ENCODE measurements at regions not wholly inside any gene's neighbourhood (a gene's known extent, or its start where the extent isn't known, plus 50 kb on each side); places are given as distances from the start of the nearest gene placed in this dataset.

DNA sequence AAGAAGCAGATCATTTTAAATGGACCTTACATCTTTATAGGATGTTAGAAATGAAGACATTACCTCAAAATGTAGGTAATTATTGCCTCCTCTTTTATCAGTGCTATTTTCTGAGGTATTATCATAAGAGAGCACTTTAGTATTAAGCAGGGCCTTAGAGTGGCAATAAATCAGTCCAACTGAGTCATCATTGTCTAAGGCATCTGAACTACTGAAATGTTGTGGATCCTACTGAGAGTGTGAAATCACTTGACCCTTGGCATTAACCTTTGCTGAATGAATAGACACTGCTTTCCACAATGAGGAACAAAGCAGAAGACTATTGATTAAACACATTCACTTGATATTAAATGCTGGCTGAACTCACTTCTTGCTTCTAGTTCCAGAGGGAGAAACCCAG is 224.6 kb upstream of the ARRDC3 start:
- H3K27me3 ChIP-seq (replicated peaks in 1 of 7), result no peaks in the 10 kb centered on the region
- no peak overlapping the region for H3K27ac ChIP-seq
- no peak for DNase-seq
- TF ChIP-seq POLR2AphosphoS5 (IDR thresholded peaks at IDR 0.05), result no peak
- H3K4me1 ChIP-seq, result no peaks in the 10 kb centered on the region
- intact Hi-C loops (cut with DNase I; ENCODE audit: low total_unique reads), result no loop called here
- H3K4me3 ChIP-seq, result no peak overlapping the region
- H3K9me3 ChIP-seq, result no peaks in the 10 kb centered on the region
- no peaks in the 10 kb centered on the region for H3K36me3 ChIP-seq

DNA sequence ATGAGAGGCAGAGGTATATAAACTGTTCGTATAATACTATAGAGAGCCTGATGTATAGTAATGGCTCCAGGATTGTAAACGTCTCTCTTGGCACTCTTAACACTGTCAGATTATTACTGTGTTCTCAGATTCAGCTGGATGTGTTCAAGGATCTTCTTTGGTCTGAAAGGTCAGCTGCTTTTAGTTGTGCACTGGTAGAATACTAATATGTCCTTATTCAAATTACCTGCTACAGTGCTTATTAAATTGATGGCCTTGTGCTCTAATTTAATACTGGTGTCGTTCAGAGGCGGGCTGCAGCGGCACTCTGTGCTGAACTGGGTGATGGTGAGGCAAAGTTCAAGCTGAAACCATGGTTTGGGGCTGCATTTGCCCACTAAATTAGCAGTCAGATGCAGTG is 216.7 kb upstream of the ARRDC3 start:
- TF ChIP-seq, protein P1, sequence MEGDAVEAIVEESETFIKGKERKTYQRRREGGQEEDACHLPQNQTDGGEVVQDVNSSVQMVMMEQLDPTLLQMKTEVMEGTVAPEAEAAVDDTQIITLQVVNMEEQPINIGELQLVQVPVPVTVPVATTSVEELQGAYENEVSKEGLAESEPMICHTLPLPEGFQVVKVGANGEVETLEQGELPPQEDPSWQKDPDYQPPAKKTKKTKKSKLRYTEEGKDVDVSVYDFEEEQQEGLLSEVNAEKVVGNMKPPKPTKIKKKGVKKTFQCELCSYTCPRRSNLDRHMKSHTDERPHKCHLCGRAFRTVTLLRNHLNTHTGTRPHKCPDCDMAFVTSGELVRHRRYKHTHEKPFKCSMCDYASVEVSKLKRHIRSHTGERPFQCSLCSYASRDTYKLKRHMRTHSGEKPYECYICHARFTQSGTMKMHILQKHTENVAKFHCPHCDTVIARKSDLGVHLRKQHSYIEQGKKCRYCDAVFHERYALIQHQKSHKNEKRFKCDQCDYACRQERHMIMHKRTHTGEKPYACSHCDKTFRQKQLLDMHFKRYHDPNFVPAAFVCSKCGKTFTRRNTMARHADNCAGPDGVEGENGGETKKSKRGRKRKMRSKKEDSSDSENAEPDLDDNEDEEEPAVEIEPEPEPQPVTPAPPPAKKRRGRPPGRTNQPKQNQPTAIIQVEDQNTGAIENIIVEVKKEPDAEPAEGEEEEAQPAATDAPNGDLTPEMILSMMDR (IDR thresholded peaks at IDR 0.05 in 8 of 11, conservative IDR thresholded peaks at IDR 0.05 in 3 of 11), result no peak
- TF ChIP-seq POLR2A (IDR thresholded peaks at IDR 0.05) (no peak), POLR2AphosphoS5 (IDR thresholded peaks at IDR 0.05) (no peak)
- no peak overlapping the region for H3K27ac ChIP-seq
- H3K36me3 ChIP-seq, result no peaks in the 10 kb centered on the region
- H3K9me3 ChIP-seq, result peaks cover 0 to 13% (median 8%) of the 10 kb centered on the region in 8 donors
- H3K4me1 ChIP-seq, result no peaks in the 10 kb centered on the region
- no peaks in the 10 kb centered on the region for H3K27me3 ChIP-seq (replicated peaks in 1 of 7)
- WGBS, 5 donors, result 76 to 87% (median 86%) methylated on average over 5 of the region's 5 CpGs
- no peak for DNase-seq
- intact Hi-C loops (cut with DNase I; ENCODE audit: low total_unique reads), result no loop called here
- no peak overlapping the region for H3K4me3 ChIP-seq

DNA sequence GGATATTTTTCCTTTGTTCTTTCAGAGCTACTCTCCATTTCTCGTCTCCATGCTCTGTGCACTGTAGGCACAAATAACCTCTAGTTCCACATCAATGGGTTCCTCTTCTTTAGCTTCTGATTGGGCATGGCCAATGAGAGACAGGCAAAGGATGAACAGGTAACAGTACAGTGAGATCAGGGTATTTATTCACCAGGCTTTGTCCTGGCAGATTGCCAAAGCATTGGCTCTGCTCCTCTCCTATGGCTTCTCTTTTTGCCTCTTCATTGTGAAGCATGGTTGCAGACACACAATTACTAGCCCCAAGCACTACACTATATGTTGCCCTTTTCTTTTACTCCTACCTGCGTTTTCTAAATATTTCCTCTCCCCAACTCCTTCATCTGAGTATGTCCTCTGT is 215.1 kb upstream of the ARRDC3 start:
- TF ChIP-seq, protein P1 (IDR thresholded peaks at IDR 0.05 in 8 of 11, conservative IDR thresholded peaks at IDR 0.05 in 3 of 11), result no peak
- TF ChIP-seq POLR2AphosphoS5 (IDR thresholded peaks at IDR 0.05) (no peak), POLR2A (IDR thresholded peaks at IDR 0.05) (no peak)
- H3K4me3 ChIP-seq, result no peak overlapping the region
- DNase-seq, result no peak
- no peaks in the 10 kb centered on the region for H3K4me1 ChIP-seq
- no peaks in the 10 kb centered on the region for H3K27me3 ChIP-seq (replicated peaks in 1 of 7)
- no peak overlapping the region for H3K27ac ChIP-seq
- H3K9me3 ChIP-seq, result peaks cover 0 to 30% (median 24%) of the 10 kb centered on the region in 8 donors
- H3K36me3 ChIP-seq, result no peaks in the 10 kb centered on the region
- WGBS, 5 donors, result 78 to 87% (median 83%) methylated on average over 2 of the region's 2 CpGs
- intact Hi-C loops (cut with DNase I; ENCODE audit: low total_unique reads), result no loop called here

DNA sequence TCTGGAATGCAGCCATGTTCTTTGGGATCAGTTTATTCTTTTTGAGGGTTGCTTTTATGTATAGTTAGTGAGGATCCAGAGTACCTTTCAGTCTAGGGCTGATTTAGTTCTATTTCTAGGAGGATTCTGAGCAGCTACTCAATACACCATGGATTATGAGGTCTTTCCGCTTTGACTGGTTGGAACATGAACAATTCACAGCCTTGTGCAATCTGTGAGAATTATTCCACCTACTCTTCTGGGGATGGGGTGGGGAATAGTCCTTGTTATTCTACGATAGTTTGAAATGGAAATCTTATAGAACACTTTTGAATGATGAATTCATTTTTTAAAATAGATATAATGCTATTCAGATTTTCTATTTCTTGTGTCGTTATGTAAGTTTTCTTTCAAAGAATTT is 212.3 kb upstream of the ARRDC3 start:
- no peaks in the 10 kb centered on the region for H3K27me3 ChIP-seq (replicated peaks in 1 of 7)
- H3K36me3 ChIP-seq, result no peaks in the 10 kb centered on the region
- peaks cover 0 to 57% (median 52%) of the 10 kb centered on the region in 8 donors for H3K9me3 ChIP-seq
- WGBS, 5 donors, result 79 to 89% (median 82%) methylated on average over 3 of the region's 3 CpGs
- no peak overlapping the region for H3K4me3 ChIP-seq
- DNase-seq, result no peak
- no peaks in the 10 kb centered on the region for H3K4me1 ChIP-seq
- intact Hi-C loops (cut with DNase I; ENCODE audit: low total_unique reads), result no loop called here
- TF ChIP-seq POLR2A (IDR thresholded peaks at IDR 0.05), result no peak
- TF ChIP-seq, protein P1 (IDR thresholded peaks at IDR 0.05 in 8 of 11, conservative IDR thresholded peaks at IDR 0.05 in 3 of 11), result no peak
- no peak for TF ChIP-seq POLR2AphosphoS5 (IDR thresholded peaks at IDR 0.05)
- no peak overlapping the region for H3K27ac ChIP-seq

DNA sequence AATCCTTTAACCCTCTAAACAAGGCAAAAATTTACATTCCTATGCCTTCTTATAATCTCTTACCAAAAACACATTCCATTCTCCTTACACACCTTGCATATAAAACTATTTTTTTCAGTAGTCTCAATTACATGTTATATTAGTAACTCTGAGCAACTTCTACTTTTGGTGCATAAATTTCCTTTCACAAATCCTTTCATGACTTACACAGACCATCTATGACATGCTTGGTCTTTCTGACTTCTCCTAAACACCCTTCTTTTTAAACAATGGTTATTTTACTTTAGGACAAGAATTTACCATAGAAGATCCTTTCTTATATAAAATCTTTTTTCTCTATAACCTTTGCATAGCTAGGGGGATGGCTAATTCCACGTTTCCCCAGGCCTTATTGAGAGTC is 208.0 kb upstream of the ARRDC3 start:
- intact Hi-C loops (cut with DNase I; ENCODE audit: low total_unique reads), result no loop called here
- DNase-seq, result no peak
- Histone ChIP-seq H3K4me3 (no peak overlapping the region), H3K36me3 (no peaks in the 10 kb centered on the region), H3K27me3 (replicated peaks in 1 of 7) (no peaks in the 10 kb centered on the region), H3K4me1 (no peaks in the 10 kb centered on the region), H3K9me3 (peaks cover 0 to 75% (median 65%) of the 10 kb centered on the region in 8 donors), H3K27ac (no peak overlapping the region)
- TF ChIP-seq POLR2A (IDR thresholded peaks at IDR 0.05) (no peak), POLR2AphosphoS5 (IDR thresholded peaks at IDR 0.05) (no peak)
- TF ChIP-seq, protein P1 (IDR thresholded peaks at IDR 0.05 in 8 of 11, conservative IDR thresholded peaks at IDR 0.05 in 3 of 11), result no peak
- WGBS, 5 donors, result 15 to 30% (median 22%) methylated on average over 1 of the region's 1 CpG

All from spleen (tissue), 11 donors.